Lower lobe of right lung (tissue), 2 donors: ENCODE measurements at regions not wholly inside any gene's neighbourhood (a gene's known extent, or its start where the extent isn't known, plus 50 kb on each side); places are given as distances from the start of the nearest gene placed in this dataset.

Source experiments
- ATAC-seq, 2 donors: fragments of 200-7000 bp; cut with Tn5 transposase; one replicate each; pipeline ENCODE4 v1.9.1; 2020 to 2022; ENCODE audit warnings: mild to moderate bottlenecking in 2 of 2, moderate library complexity in 2 of 2
- DNase-seq: peaks from one replicate; pipeline ENCODE4 v3.0.0-alpha.2; 2020
- H3K27ac ChIP-seq: fragments of 200-600 bp; one replicate; pipeline ENCODE4 v1.8.0; 2022
- H3K27me3 ChIP-seq: fragments of 200-600 bp; one replicate; pipeline ENCODE4 v1.8.0; 2022; ENCODE audit warnings: low read depth
- H3K36me3 ChIP-seq: fragments of 200-600 bp; one replicate; pipeline ENCODE4 v1.8.0; 2022; ENCODE audit warnings: mild to moderate bottlenecking
- H3K4me1 ChIP-seq: fragments of 200-600 bp; one replicate; pipeline ENCODE4 v1.8.0; 2022
- H3K4me3 ChIP-seq: fragments of 200-600 bp; one replicate; pipeline ENCODE4 v1.8.0; 2022; ENCODE audit warnings: mild to moderate bottlenecking
- H3K9me3 ChIP-seq: fragments of 200-600 bp; one replicate; pipeline ENCODE4 v1.8.0; 2022
- intact Hi-C: fragments of 100-400 bp; cut with DNase I; formaldehyde crosslinking; loops from one replicate; pipeline ENCODE4 v1.11.0; 2022
- TF ChIP-seq, protein P1 (sequence below): fragments of 200-600 bp; IDR thresholded peaks from one replicate; pipeline ENCODE4 v1.8.0; 2022; ENCODE audit warnings: antibody characterized with exemption, mild to moderate bottlenecking
- donor health status: DM: no; HTN: yes; CAD: no; lungs with severe emphysema.

GRCh38 chr13:73901324-73902068, 232.7 kb downstream of the KLF12 start:
- no peak overlapping the region for H3K27ac ChIP-seq
- intact Hi-C loops = no loop called here
- H3K9me3 ChIP-seq = no peaks in the 10 kb centered on the region
- ATAC-seq (no peak), DNase-seq (no peak)
- H3K4me3 ChIP-seq = no peak overlapping the region
- H3K27me3 ChIP-seq = no peaks in the 10 kb centered on the region
- TF ChIP-seq, protein P1, sequence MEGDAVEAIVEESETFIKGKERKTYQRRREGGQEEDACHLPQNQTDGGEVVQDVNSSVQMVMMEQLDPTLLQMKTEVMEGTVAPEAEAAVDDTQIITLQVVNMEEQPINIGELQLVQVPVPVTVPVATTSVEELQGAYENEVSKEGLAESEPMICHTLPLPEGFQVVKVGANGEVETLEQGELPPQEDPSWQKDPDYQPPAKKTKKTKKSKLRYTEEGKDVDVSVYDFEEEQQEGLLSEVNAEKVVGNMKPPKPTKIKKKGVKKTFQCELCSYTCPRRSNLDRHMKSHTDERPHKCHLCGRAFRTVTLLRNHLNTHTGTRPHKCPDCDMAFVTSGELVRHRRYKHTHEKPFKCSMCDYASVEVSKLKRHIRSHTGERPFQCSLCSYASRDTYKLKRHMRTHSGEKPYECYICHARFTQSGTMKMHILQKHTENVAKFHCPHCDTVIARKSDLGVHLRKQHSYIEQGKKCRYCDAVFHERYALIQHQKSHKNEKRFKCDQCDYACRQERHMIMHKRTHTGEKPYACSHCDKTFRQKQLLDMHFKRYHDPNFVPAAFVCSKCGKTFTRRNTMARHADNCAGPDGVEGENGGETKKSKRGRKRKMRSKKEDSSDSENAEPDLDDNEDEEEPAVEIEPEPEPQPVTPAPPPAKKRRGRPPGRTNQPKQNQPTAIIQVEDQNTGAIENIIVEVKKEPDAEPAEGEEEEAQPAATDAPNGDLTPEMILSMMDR = no peak
- no peaks in the 10 kb centered on the region for H3K36me3 ChIP-seq
- no peaks in the 10 kb centered on the region for H3K4me1 ChIP-seq

DNA sequence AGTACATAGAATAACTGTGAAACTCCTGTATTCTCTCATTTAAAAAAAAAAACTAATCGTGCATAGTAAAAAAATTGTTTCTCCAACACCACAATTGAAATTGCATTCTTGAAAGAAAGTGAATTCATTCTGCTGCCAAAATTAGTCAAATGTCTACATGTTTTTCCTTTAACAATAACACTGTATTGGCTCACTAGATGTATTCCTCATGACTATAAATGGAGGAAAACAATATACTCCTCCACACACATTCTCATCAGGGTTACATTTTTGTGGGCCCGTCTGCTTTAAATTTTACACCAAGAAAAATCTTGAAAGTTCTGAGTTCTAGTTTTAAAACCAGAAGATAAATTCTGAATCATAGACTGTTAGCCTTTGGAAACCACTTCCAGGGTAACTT, 233.6 kb downstream of the KLF12 start:
- no peak for DNase-seq
- no peaks in the 10 kb centered on the region for H3K4me1 ChIP-seq
- TF ChIP-seq, protein P1 = no peak
- no peaks in the 10 kb centered on the region for H3K36me3 ChIP-seq
- intact Hi-C loops = no loop called here
- no peaks in the 10 kb centered on the region for H3K9me3 ChIP-seq
- H3K4me3 ChIP-seq = no peak overlapping the region
- ATAC-seq = no peak
- H3K27ac ChIP-seq = no peak overlapping the region
- no peaks in the 10 kb centered on the region for H3K27me3 ChIP-seq

GRCh38 chr13:73898899-73899298, 235.3 kb downstream of the KLF12 start:
- Histone ChIP-seq H3K27me3 (no peaks in the 10 kb centered on the region), H3K4me3 (no peak overlapping the region), H3K36me3 (no peaks in the 10 kb centered on the region), H3K4me1 (no peaks in the 10 kb centered on the region), H3K27ac (no peak overlapping the region), H3K9me3 (no peaks in the 10 kb centered on the region)
- intact Hi-C loops = no loop called here
- no peak for DNase-seq
- TF ChIP-seq, protein P1 = no peak
- ATAC-seq = no peak

DNA sequence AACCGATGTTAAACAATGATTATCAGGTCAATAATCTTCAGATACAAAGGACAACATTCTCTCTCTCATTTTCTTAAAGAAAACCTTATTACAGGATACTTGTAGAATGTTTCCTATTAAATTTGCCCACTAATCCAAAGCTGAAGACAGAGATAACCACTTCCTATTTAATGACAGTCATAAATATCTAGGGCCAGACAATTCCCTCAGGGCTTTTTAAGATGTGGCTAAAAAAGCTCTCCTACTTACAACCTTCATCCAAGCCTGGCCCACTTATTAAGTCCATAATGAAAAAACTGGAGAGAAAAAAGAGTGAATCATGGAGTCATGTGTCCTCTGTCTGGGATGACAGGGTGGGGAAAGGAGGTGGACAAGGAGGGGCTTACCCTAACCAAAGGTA, 235.9 kb downstream of the KLF12 start:
- TF ChIP-seq, protein P1 = no peak
- Histone ChIP-seq H3K36me3 (no peaks in the 10 kb centered on the region), H3K27ac (no peak overlapping the region), H3K4me3 (no peak overlapping the region), H3K27me3 (no peaks in the 10 kb centered on the region), H3K4me1 (no peaks in the 10 kb centered on the region), H3K9me3 (no peaks in the 10 kb centered on the region)
- intact Hi-C loops = no loop called here
- ATAC-seq (no peak), DNase-seq (no peak)

- ATAC-seq (no peak), DNase-seq (no peak)
- TF ChIP-seq, protein P1 = no peak
- no peaks in the 10 kb centered on the region for H3K4me1 ChIP-seq
- H3K27me3 ChIP-seq = no peaks in the 10 kb centered on the region
- no peak overlapping the region for H3K4me3 ChIP-seq
- H3K36me3 ChIP-seq = no peaks in the 10 kb centered on the region
- intact Hi-C loops = no loop called here
- no peak overlapping the region for H3K27ac ChIP-seq
- H3K9me3 ChIP-seq = no peaks in the 10 kb centered on the region
Measured at GRCh38 chr13:73894995-73895571, 239.1 kb downstream of the KLF12 start.
